Astrocyte (in vitro differentiated cells and primary cell): ENCODE measurements at regions not wholly inside any gene's neighbourhood (a gene's known extent, or its start where the extent isn't known, plus 50 kb on each side); places are given as distances from the start of the nearest gene placed in this dataset.

Experiments
- DNase-seq: peaks from one replicate; pipeline ENCODE4 v3.0.0-alpha.2; 2010; ENCODE audit warnings: low read depth
- FAIRE-seq: peaks from 2 replicates; lab custom pipeline; 2011; peaks lifted over from hg19 to GRCh38; lab: Jason Lieb, UNC
- H2AFZ ChIP-seq: 2 replicates; pipeline ENCODE4 v1.6.0; 2012; ENCODE audit warnings: low read depth, low read length, inconsistent platforms
- H3K27ac ChIP-seq: 2 replicates; pipeline ENCODE4 v1.5.1; 2011; ENCODE audit warnings: low read depth, low read length, inconsistent platforms
- H3K27me3 ChIP-seq: 2 replicates; pipeline ENCODE4 v1.6.0; 2011; ENCODE audit warnings: low read length, inconsistent platforms; ENCODE audit not compliant: insufficient read depth
- H3K36me3 ChIP-seq: 2 replicates; pipeline ENCODE4 v1.5.1; 2011; ENCODE audit warnings: low read length, inconsistent platforms; ENCODE audit not compliant: insufficient read depth
- H3K4me1 ChIP-seq: 2 replicates; pipeline ENCODE4 v1.5.1; 2011; ENCODE audit warnings: low read length, inconsistent platforms; ENCODE audit not compliant: insufficient read depth
- H3K4me2 ChIP-seq: 2 replicates; pipeline ENCODE4 v1.6.0; 2012; ENCODE audit warnings: low read length, inconsistent platforms
- H3K4me3 ChIP-seq: 2 replicates; pipeline ENCODE4 v1.5.1; 2011; ENCODE audit warnings: low read depth, mild to moderate bottlenecking, low read length, inconsistent platforms; ENCODE audit not compliant: insufficient read depth
- H3K79me2 ChIP-seq: 2 replicates; pipeline ENCODE4 v1.6.0; 2012; ENCODE audit warnings: mild to moderate bottlenecking, low read length, inconsistent platforms; ENCODE audit not compliant: insufficient read depth
- H3K9ac ChIP-seq: 2 replicates; pipeline ENCODE4 v1.6.0; 2012; ENCODE audit warnings: mild to moderate bottlenecking, low read length, inconsistent platforms
- H3K9me3 ChIP-seq: 2 replicates; pipeline ENCODE4 v1.5.1; 2012; ENCODE audit warnings: low read depth, mild to moderate bottlenecking, low read length, inconsistent platforms; ENCODE audit not compliant: insufficient read depth
- H4K20me1 ChIP-seq: 2 replicates; pipeline ENCODE4 v1.6.0; 2012; ENCODE audit warnings: low read length, inconsistent platforms; ENCODE audit not compliant: insufficient read depth
- H3K27ac Mint-ChIP-seq: one replicate; pipeline ENCODE4 v1.8.0; 2021; ENCODE audit warnings: mild to moderate bottlenecking, mixed read lengths; ENCODE audit not compliant: unreplicated experiment
- H3K27me3 Mint-ChIP-seq: one replicate; pipeline ENCODE4 v1.8.0; 2021; ENCODE audit warnings: low read depth, mixed read lengths; ENCODE audit not compliant: unreplicated experiment
- H3K36me3 Mint-ChIP-seq: one replicate; pipeline ENCODE4 v1.8.0; 2021; ENCODE audit warnings: low read depth, mixed read lengths; ENCODE audit not compliant: unreplicated experiment
- H3K4me1 Mint-ChIP-seq: one replicate; pipeline ENCODE4 v1.8.0; 2021; ENCODE audit warnings: low read depth, mixed read lengths; ENCODE audit not compliant: unreplicated experiment
- H3K4me3 Mint-ChIP-seq: one replicate; pipeline ENCODE4 v1.8.0; 2021; ENCODE audit warnings: mild to moderate bottlenecking, moderate library complexity, mixed read lengths; ENCODE audit not compliant: unreplicated experiment
- H3K9me3 Mint-ChIP-seq: one replicate; pipeline ENCODE4 v1.8.0; 2021; ENCODE audit warnings: mild to moderate bottlenecking, mixed read lengths; ENCODE audit not compliant: unreplicated experiment
- EZH2 ChIP-seq: IDR thresholded peaks from 2 replicates; pipeline ENCODE4 v1.6.1; 2012; ENCODE audit warnings: mild to moderate bottlenecking, low read length, inconsistent platforms; ENCODE audit not compliant: insufficient read depth
- TF ChIP-seq, protein P1 (sequence below): IDR thresholded peaks from 2 replicates; pipeline ENCODE4 v1.5.1; 2011; ENCODE audit warnings: low read depth, mild to moderate bottlenecking, inconsistent platforms, low read length, moderate library complexity; ENCODE audit not compliant: insufficient read depth

GRCh38 chr11:15858881-15859280 lies 497.5 kb downstream of the SOX6 start:
- Mint-ChIP-seq H3K4me3 (no peak overlapping the region), H3K27me3 (peaks cover 13% of the 10 kb centered on the region), H3K36me3 (no peaks in the 10 kb centered on the region), H3K9me3 (no peaks in the 10 kb centered on the region), H3K4me1 (peaks cover 2% of the 10 kb centered on the region), H3K27ac (no peak overlapping the region)
- FAIRE-seq (no peak), DNase-seq (no peak)
- Histone ChIP-seq H3K36me3 (no peaks in the 10 kb centered on the region), H4K20me1 (no peaks in the 10 kb centered on the region), H3K4me3 (no peak overlapping the region), H3K4me2 (no peak overlapping the region), H3K4me1 (no peaks in the 10 kb centered on the region), H3K27ac (no peak overlapping the region), H3K79me2 (no peaks in the 10 kb centered on the region), H2AFZ (no peak overlapping the region), H3K9ac (no peak overlapping the region), H3K9me3 (no peaks in the 10 kb centered on the region), H3K27me3 (peaks cover under 1% of the 10 kb centered on the region)
- no peak for TF ChIP-seq EZH2
- TF ChIP-seq, protein P1, sequence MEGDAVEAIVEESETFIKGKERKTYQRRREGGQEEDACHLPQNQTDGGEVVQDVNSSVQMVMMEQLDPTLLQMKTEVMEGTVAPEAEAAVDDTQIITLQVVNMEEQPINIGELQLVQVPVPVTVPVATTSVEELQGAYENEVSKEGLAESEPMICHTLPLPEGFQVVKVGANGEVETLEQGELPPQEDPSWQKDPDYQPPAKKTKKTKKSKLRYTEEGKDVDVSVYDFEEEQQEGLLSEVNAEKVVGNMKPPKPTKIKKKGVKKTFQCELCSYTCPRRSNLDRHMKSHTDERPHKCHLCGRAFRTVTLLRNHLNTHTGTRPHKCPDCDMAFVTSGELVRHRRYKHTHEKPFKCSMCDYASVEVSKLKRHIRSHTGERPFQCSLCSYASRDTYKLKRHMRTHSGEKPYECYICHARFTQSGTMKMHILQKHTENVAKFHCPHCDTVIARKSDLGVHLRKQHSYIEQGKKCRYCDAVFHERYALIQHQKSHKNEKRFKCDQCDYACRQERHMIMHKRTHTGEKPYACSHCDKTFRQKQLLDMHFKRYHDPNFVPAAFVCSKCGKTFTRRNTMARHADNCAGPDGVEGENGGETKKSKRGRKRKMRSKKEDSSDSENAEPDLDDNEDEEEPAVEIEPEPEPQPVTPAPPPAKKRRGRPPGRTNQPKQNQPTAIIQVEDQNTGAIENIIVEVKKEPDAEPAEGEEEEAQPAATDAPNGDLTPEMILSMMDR: no peak

DNA sequence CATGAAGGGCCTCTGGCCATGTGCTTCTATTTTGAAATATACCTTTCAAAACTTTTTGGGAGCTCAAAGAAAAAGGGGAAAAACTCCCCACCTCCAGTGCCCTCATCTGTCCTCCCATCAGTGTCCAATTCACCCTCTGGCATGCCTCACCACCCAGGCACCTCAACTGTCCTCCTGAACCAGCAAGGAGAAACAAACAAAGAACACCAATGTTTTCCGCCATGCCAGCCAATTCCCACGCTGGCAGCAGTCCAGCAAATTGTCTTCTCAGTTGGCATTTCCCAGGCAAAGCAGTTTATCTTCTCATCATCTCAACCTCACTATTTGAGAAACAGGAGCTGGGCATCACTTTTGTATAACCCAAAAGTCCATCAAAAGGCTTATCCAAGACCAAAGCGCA lies 496.9 kb downstream of the SOX6 start:
- Histone ChIP-seq H3K9ac (no peak overlapping the region), H4K20me1 (no peaks in the 10 kb centered on the region), H3K4me2 (no peak overlapping the region), H3K4me1 (no peaks in the 10 kb centered on the region), H3K27ac (no peak overlapping the region), H3K36me3 (no peaks in the 10 kb centered on the region), H3K27me3 (no peaks in the 10 kb centered on the region), H3K4me3 (no peak overlapping the region), H2AFZ (no peak overlapping the region), H3K79me2 (no peaks in the 10 kb centered on the region), H3K9me3 (no peaks in the 10 kb centered on the region)
- Mint-ChIP-seq H3K36me3 (no peaks in the 10 kb centered on the region), H3K4me1 (peaks cover 2% of the 10 kb centered on the region), H3K27ac (no peak overlapping the region), H3K4me3 (no peak overlapping the region), H3K9me3 (no peaks in the 10 kb centered on the region), H3K27me3 (peaks cover 13% of the 10 kb centered on the region)
- DNase-seq: no peak
- no peak for TF ChIP-seq EZH2
- TF ChIP-seq, protein P1: no peak
- no peak for FAIRE-seq

GRCh38 chr11:15861256-15861655 lies 495.1 kb downstream of the SOX6 start:
- Histone ChIP-seq H3K9me3 (no peaks in the 10 kb centered on the region), H3K4me1 (no peaks in the 10 kb centered on the region), H3K36me3 (no peaks in the 10 kb centered on the region), H3K27me3 (no peaks in the 10 kb centered on the region), H3K9ac (no peak overlapping the region), H3K79me2 (no peaks in the 10 kb centered on the region), H4K20me1 (no peaks in the 10 kb centered on the region), H2AFZ (no peak overlapping the region), H3K4me2 (no peak overlapping the region), H3K4me3 (no peak overlapping the region), H3K27ac (no peak overlapping the region)
- no peaks in the 10 kb centered on the region for H3K36me3 Mint-ChIP-seq
- H3K27me3 Mint-ChIP-seq: peaks cover 13% of the 10 kb centered on the region
- H3K9me3 Mint-ChIP-seq: peaks cover 2% of the 10 kb centered on the region
- no peak overlapping the region for H3K27ac Mint-ChIP-seq
- TF ChIP-seq, protein P1: no peak
- TF ChIP-seq EZH2: no peak
- H3K4me1 Mint-ChIP-seq: peaks cover 2% of the 10 kb centered on the region
- DNase-seq (no peak), FAIRE-seq (no peak)
- H3K4me3 Mint-ChIP-seq: no peak overlapping the region
